ENCODE measurements at regions not wholly inside any gene's neighbourhood (a gene's known extent, or its start where the extent isn't known, plus 50 kb on each side); places are given as distances from the start of the nearest gene placed in this dataset.

DNA sequence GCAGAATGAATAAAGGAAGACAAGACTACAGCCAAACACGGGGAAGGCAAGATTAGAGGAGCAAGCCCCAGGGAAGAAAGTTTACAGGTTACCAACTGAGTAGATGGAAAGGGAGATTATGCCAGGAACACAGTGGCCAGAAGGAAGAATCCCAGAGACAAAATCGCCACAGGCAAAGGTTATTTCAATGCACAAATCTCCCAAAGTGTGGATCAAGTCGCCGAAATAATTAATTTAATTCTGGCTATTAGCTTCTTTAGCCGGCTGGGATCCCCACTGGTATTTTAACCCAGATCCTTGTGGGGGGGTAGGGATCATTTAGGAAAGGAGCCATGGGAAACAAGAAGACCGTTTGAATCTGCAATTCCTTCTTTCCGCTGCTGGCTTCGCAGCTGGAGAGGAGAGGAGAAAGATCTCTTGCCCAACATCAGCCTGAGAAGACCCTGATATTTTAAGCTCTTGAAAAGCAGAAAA, 171.0 kb downstream of the DHX15 start:
- no peak for TF ChIP-seq EZH2phosphoT487 (conservative IDR thresholded peaks at IDR 0.05; ENCODE audit: low read length)
- TF ChIP-seq, protein P1, sequence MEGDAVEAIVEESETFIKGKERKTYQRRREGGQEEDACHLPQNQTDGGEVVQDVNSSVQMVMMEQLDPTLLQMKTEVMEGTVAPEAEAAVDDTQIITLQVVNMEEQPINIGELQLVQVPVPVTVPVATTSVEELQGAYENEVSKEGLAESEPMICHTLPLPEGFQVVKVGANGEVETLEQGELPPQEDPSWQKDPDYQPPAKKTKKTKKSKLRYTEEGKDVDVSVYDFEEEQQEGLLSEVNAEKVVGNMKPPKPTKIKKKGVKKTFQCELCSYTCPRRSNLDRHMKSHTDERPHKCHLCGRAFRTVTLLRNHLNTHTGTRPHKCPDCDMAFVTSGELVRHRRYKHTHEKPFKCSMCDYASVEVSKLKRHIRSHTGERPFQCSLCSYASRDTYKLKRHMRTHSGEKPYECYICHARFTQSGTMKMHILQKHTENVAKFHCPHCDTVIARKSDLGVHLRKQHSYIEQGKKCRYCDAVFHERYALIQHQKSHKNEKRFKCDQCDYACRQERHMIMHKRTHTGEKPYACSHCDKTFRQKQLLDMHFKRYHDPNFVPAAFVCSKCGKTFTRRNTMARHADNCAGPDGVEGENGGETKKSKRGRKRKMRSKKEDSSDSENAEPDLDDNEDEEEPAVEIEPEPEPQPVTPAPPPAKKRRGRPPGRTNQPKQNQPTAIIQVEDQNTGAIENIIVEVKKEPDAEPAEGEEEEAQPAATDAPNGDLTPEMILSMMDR (IDR thresholded peaks at IDR 0.05; ENCODE audit: insufficient read depth, low read length, poor library complexity, severe bottlenecking), result no peak
- no peak overlapping the region for H3K9ac ChIP-seq (ENCODE audit: low read length)

GRCh38 chr4:24411806-24412205, 172.5 kb downstream of the DHX15 start:
- H3K27me3 ChIP-seq (ENCODE audit: low read length), result no peaks in the 10 kb centered on the region
- no peaks in the 10 kb centered on the region for H3K79me2 ChIP-seq (ENCODE audit: insufficient read depth, low read length)
- no peaks in the 10 kb centered on the region; the same call in 1 of the 2 replicates for H3K9me2 ChIP-seq (replicated peaks; ENCODE audit: insufficient read depth, low read length)
- no peaks in the 10 kb centered on the region for H4K20me1 ChIP-seq (ENCODE audit: low read depth, low read length)
- no peaks in the 10 kb centered on the region for H3K9me3 ChIP-seq (ENCODE audit: insufficient read depth, low read length)
- no peak overlapping the region for H3K4me3 ChIP-seq (ENCODE audit: insufficient read depth, low read length, poor library complexity, severe bottlenecking)
- H3K4me2 ChIP-seq (ENCODE audit: low read depth, low read length, poor library complexity, severe bottlenecking), result no peak overlapping the region
- H3K9ac ChIP-seq (ENCODE audit: low read length), result no peak overlapping the region
- no peaks in the 10 kb centered on the region for H3K36me3 ChIP-seq (ENCODE audit: low read length)
- TF ChIP-seq, protein P1 (IDR thresholded peaks at IDR 0.05; ENCODE audit: insufficient read depth, low read length, poor library complexity, severe bottlenecking), result no peak
- no peak for TF ChIP-seq EZH2phosphoT487 (conservative IDR thresholded peaks at IDR 0.05; ENCODE audit: low read length)
- H3F3A ChIP-seq (ENCODE audit: insufficient read depth), result no peaks in the 10 kb centered on the region
- H3K27ac ChIP-seq (ENCODE audit: low read depth, low read length), result no peak overlapping the region
- H2AFZ ChIP-seq (ENCODE audit: low read depth, low read length, severe bottlenecking), result no peak overlapping the region

More for the DNA sequence above, 171.0 kb downstream of the DHX15 start:
- Histone ChIP-seq H3K27me3 (ENCODE audit: low read length) (no peaks in the 10 kb centered on the region), H4K20me1 (ENCODE audit: low read depth, low read length) (no peaks in the 10 kb centered on the region), H3K9me2 (replicated peaks; ENCODE audit: insufficient read depth, low read length) (no peaks in the 10 kb centered on the region), H3F3A (ENCODE audit: insufficient read depth) (no peaks in the 10 kb centered on the region), H3K4me3 (ENCODE audit: insufficient read depth, low read length, poor library complexity, severe bottlenecking) (no peak overlapping the region), H3K36me3 (ENCODE audit: low read length) (no peaks in the 10 kb centered on the region), H2AFZ (ENCODE audit: low read depth, low read length, severe bottlenecking) (no peak overlapping the region), H3K27ac (ENCODE audit: low read depth, low read length) (no peak overlapping the region), H3K9me3 (ENCODE audit: insufficient read depth, low read length) (no peaks in the 10 kb centered on the region), H3K4me2 (ENCODE audit: low read depth, low read length, poor library complexity, severe bottlenecking) (no peak overlapping the region), H3K79me2 (ENCODE audit: insufficient read depth, low read length) (no peaks in the 10 kb centered on the region)

GRCh38 chr4:24411299-24411698, 173.1 kb downstream of the DHX15 start:
- Histone ChIP-seq H3K9ac (ENCODE audit: low read length) (no peak overlapping the region), H3K9me2 (replicated peaks; ENCODE audit: insufficient read depth, low read length) (no peaks in the 10 kb centered on the region; the same call in 1 of the 2 replicates), H4K20me1 (ENCODE audit: low read depth, low read length) (no peaks in the 10 kb centered on the region), H3K36me3 (ENCODE audit: low read length) (no peaks in the 10 kb centered on the region), H3K27me3 (ENCODE audit: low read length) (no peaks in the 10 kb centered on the region), H3K27ac (ENCODE audit: low read depth, low read length) (no peak overlapping the region), H3F3A (ENCODE audit: insufficient read depth) (no peaks in the 10 kb centered on the region), H3K9me3 (ENCODE audit: insufficient read depth, low read length) (no peaks in the 10 kb centered on the region), H2AFZ (ENCODE audit: low read depth, low read length, severe bottlenecking) (no peak overlapping the region), H3K79me2 (ENCODE audit: insufficient read depth, low read length) (no peaks in the 10 kb centered on the region), H3K4me3 (ENCODE audit: insufficient read depth, low read length, poor library complexity, severe bottlenecking) (no peak overlapping the region), H3K4me2 (ENCODE audit: low read depth, low read length, poor library complexity, severe bottlenecking) (no peak overlapping the region)
- TF ChIP-seq, protein P1 (IDR thresholded peaks at IDR 0.05; ENCODE audit: insufficient read depth, low read length, poor library complexity, severe bottlenecking), result no peak
- no peak for TF ChIP-seq EZH2phosphoT487 (conservative IDR thresholded peaks at IDR 0.05; ENCODE audit: low read length)

All from SU-DHL-6 (cell line).